GM21367 (cell line): ENCODE measurements at regions not wholly inside any gene's neighbourhood (a gene's known extent, or its start where the extent isn't known, plus 50 kb on each side); places are given as distances from the start of the nearest gene placed in this dataset.
"Not testable (repeated sequence)": the region's sequence is repeated elsewhere in the genome, so short reads cannot be mapped to it uniquely, and the experiment has no call there.

Source experiments
- ATAC-seq: cut with Tn5 transposase; IDR thresholded peaks from one replicate; pipeline ENCODE4 v1.9.1; 2021; ENCODE audit not compliant: unreplicated experiment

GRCh38 chr14:53228966-53229365 lies 75.8 kb upstream of the DDHD1 start:
- no peak for ATAC-seq

- no peak for ATAC-seq
Measured at GRCh38 chr14:53227154-53227718, 74.1 kb upstream of the DDHD1 start.

- ATAC-seq, result no peak
Measured at GRCh38 chr14:53226553-53226952, 73.4 kb upstream of the DDHD1 start.

GRCh38 chr14:53220914-53221313 lies 67.8 kb upstream of the DDHD1 start:
- no peak for ATAC-seq

GRCh38 chr14:53218161-53218560 lies 65.0 kb upstream of the DDHD1 start:
- ATAC-seq, result no peak

GRCh38 chr14:53217316-53217994 lies 64.3 kb upstream of the DDHD1 start:
- ATAC-seq, result peak; percentile 99

- not testable (repeated sequence) for ATAC-seq
Measured at GRCh38 chr14:53216955-53217315, 63.8 kb upstream of the DDHD1 start.

- ATAC-seq, result not testable (repeated sequence)
Measured at GRCh38 chr14:53216478-53216877, 63.4 kb upstream of the DDHD1 start.

- ATAC-seq, result no peak
Measured at GRCh38 chr14:53215101-53215500, 62.0 kb upstream of the DDHD1 start.

- no peak for ATAC-seq
Measured at GRCh38 chr14:53214384-53214783, 61.3 kb upstream of the DDHD1 start.

- no peak for ATAC-seq
Measured at GRCh38 chr14:53213761-53214160, 60.6 kb upstream of the DDHD1 start.

GRCh38 chr14:53209370-53209769 lies 56.2 kb upstream of the DDHD1 start:
- no peak for ATAC-seq
